ENCODE measurements at regions not wholly inside any gene's neighbourhood (a gene's known extent, or its start where the extent isn't known, plus 50 kb on each side); places are given as distances from the start of the nearest gene placed in this dataset.

GRCh38 chr11:115643549-115644270 is 139.5 kb upstream of the CADM1 start:
- Histone ChIP-seq H4K8ac (ENCODE audit: low read depth, low read length) (no peak overlapping the region), H3K4me1 (ENCODE audit: control insufficient read depth in 2 of 2, insufficient read depth in 1 of 2, low read depth in 1 of 2, low read length in 2 of 2) (peaks cover 0 to 15% of the 10 kb centered on the region in 2 donors), H3K18ac (ENCODE audit: low read length) (peak overlapping the region; percentile 49), H2BK120ac (ENCODE audit: low read depth, low read length) (no peak overlapping the region), H3K4ac (ENCODE audit: low read length) (no peak overlapping the region), H3K79me1 (ENCODE audit: low read depth, low read length) (no peaks in the 10 kb centered on the region), H2BK5ac (ENCODE audit: low read length) (no peak overlapping the region), H3K9me3 (replicated peaks in 1 of 2; ENCODE audit: control insufficient read depth in 2 of 2, insufficient read depth in 1 of 2, low read depth in 1 of 2, low read length in 2 of 2) (no peaks in the 10 kb centered on the region), H2AFZ (ENCODE audit: low read length) (no peak overlapping the region), H3K36me3 (replicated peaks in 1 of 2; ENCODE audit: control insufficient read depth in 2 of 2, insufficient read depth in 2 of 2, low read length in 2 of 2) (no peaks in the 10 kb centered on the region), H3K14ac (ENCODE audit: low read length) (no peak overlapping the region), H3K23ac (ENCODE audit: low read depth, low read length, poor library complexity) (no peak overlapping the region), H2BK15ac (ENCODE audit: low read length) (peak overlapping the region; percentile 28), H3K9ac (ENCODE audit: low read depth, low read length, poor library complexity) (no peak overlapping the region), H4K91ac (ENCODE audit: low read depth, low read length, poor library complexity) (no peak overlapping the region), H3K4me3 (ENCODE audit: low read length in 2 of 2) (no peak overlapping the region), H3K27ac (replicated peaks; ENCODE audit: low read length) (no peak overlapping the region), H3K27me3 (ENCODE audit: control insufficient read depth in 3 of 3, insufficient read depth in 3 of 3, low read depth in 1 of 3, low read length in 3 of 3) (peaks cover 0 to 21% (median 0%) of the 10 kb centered on the region in 3 experiments), H3K4me2 (ENCODE audit: insufficient read depth, low read length, poor library complexity, severe bottlenecking) (no peak overlapping the region), H2BK12ac (ENCODE audit: low read length) (no peak overlapping the region), H2AK5ac (ENCODE audit: low read depth, low read length) (no peak overlapping the region)
- WGBS, 2 donors (ENCODE audit: extremely low coverage in 2 of 2, insufficient read length in 2 of 2, insufficient replicate concordance in 1 of 2), result no CpG with 5 or more reads among the region's 12 CpGs
- DNase-seq (ENCODE audit: low spot score), result no peak

- DNase-seq (ENCODE audit: low spot score), result no peak
- whole genome bisulfite sequencing, 2 donors (ENCODE audit: extremely low coverage in 2 of 2, insufficient read length in 2 of 2, insufficient replicate concordance in 1 of 2), result no CpG with 5 or more reads among the region's 4 CpGs
- no peaks in the 10 kb centered on the region for H3K9me3 ChIP-seq (replicated peaks in 1 of 2; ENCODE audit: control insufficient read depth in 2 of 2, insufficient read depth in 1 of 2, low read depth in 1 of 2, low read length in 2 of 2)
- H3K4ac ChIP-seq (ENCODE audit: low read length), result no peak overlapping the region
- peak overlapping the region; percentile 24 for H3K18ac ChIP-seq (ENCODE audit: low read length)
- no peak overlapping the region for H3K4me3 ChIP-seq (ENCODE audit: low read length in 2 of 2)
- no peak overlapping the region for H4K8ac ChIP-seq (ENCODE audit: low read depth, low read length)
- no peak overlapping the region for H4K91ac ChIP-seq (ENCODE audit: low read depth, low read length, poor library complexity)
- no peaks in the 10 kb centered on the region for H3K79me1 ChIP-seq (ENCODE audit: low read depth, low read length)
- peaks cover 0 to 15% of the 10 kb centered on the region in 2 donors for H3K4me1 ChIP-seq (ENCODE audit: control insufficient read depth in 2 of 2, insufficient read depth in 1 of 2, low read depth in 1 of 2, low read length in 2 of 2)
- H2AFZ ChIP-seq (ENCODE audit: low read length), result no peak overlapping the region
- H3K14ac ChIP-seq (ENCODE audit: low read length), result no peak overlapping the region
- no peak overlapping the region for H2BK12ac ChIP-seq (ENCODE audit: low read length)
- H2BK5ac ChIP-seq (ENCODE audit: low read length), result peak overlapping the region; percentile 25
- peak overlapping the region; percentile 65 for H2BK15ac ChIP-seq (ENCODE audit: low read length)
- peak overlapping the region; percentile 11 for H3K23ac ChIP-seq (ENCODE audit: low read depth, low read length, poor library complexity)
- no peaks in the 10 kb centered on the region for H3K36me3 ChIP-seq (replicated peaks in 1 of 2; ENCODE audit: control insufficient read depth in 2 of 2, insufficient read depth in 2 of 2, low read length in 2 of 2)
- no peak overlapping the region for H3K27ac ChIP-seq (replicated peaks; ENCODE audit: low read length)
- no peak overlapping the region for H2AK5ac ChIP-seq (ENCODE audit: low read depth, low read length)
- no peak overlapping the region for H3K4me2 ChIP-seq (ENCODE audit: insufficient read depth, low read length, poor library complexity, severe bottlenecking)
- H3K27me3 ChIP-seq (ENCODE audit: control insufficient read depth in 3 of 3, insufficient read depth in 3 of 3, low read depth in 1 of 3, low read length in 3 of 3), result peaks cover 0 to 21% (median 0%) of the 10 kb centered on the region in 3 experiments
- H3K9ac ChIP-seq (ENCODE audit: low read depth, low read length, poor library complexity), result no peak overlapping the region
- no peak overlapping the region for H2BK120ac ChIP-seq (ENCODE audit: low read depth, low read length)
Measured at GRCh38 chr11:115642660-115643059, 138.4 kb upstream of the CADM1 start.

DNA sequence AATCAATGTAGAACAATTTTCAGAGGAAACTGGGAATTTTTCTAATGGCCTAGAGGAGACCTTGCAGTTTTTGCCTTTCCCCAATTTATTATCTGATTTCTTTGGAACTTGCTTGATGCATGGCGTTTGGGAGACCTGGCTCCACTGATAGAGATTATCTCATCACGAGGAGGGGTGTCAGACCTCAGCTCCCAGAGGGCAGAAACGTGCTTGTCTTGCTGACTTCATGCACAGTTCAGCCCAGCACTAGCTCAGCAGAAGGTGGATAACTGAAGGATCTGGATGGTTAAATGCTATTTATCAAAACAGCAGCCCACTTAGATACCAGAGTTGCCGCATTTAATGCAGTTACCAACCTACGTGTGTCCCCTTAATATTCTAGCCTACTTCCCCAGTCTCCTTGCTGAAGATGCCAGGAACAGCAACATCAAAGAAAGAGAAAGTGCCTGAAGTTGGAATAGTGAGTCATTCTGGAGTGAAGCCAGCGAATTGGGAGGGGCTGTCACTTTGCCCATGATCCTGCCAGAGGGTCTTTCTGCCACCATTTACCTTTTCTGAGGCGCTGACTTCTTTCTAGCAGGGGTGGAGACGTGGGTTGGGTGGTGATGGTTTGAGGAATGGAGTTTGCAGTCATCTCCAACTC is 133.5 kb upstream of the CADM1 start:
- no peak overlapping the region for H2BK12ac ChIP-seq (ENCODE audit: low read length)
- H3K23ac ChIP-seq (ENCODE audit: low read depth, low read length, poor library complexity), result no peak overlapping the region
- peak overlapping the region; percentile 60 for H3K18ac ChIP-seq (ENCODE audit: low read length)
- no peak overlapping the region for H2BK15ac ChIP-seq (ENCODE audit: low read length)
- no peak overlapping the region for H2BK120ac ChIP-seq (ENCODE audit: low read depth, low read length)
- no CpG with 5 or more reads among the region's 8 CpGs for whole genome bisulfite sequencing, 2 donors (ENCODE audit: extremely low coverage in 2 of 2, insufficient read length in 2 of 2, insufficient replicate concordance in 1 of 2)
- H2AFZ ChIP-seq (ENCODE audit: low read length), result no peak overlapping the region
- no peak overlapping the region for H3K4ac ChIP-seq (ENCODE audit: low read length)
- H3K14ac ChIP-seq (ENCODE audit: low read length), result no peak overlapping the region
- DNase-seq (ENCODE audit: low spot score), result no peak
- H3K4me1 ChIP-seq (ENCODE audit: control insufficient read depth in 2 of 2, insufficient read depth in 1 of 2, low read depth in 1 of 2, low read length in 2 of 2), result peaks cover 0 to 9% of the 10 kb centered on the region in 2 donors
- no peak overlapping the region for H2AK5ac ChIP-seq (ENCODE audit: low read depth, low read length)
- H3K36me3 ChIP-seq (replicated peaks in 1 of 2; ENCODE audit: control insufficient read depth in 2 of 2, insufficient read depth in 2 of 2, low read length in 2 of 2), result no peaks in the 10 kb centered on the region
- H3K79me1 ChIP-seq (ENCODE audit: low read depth, low read length), result no peaks in the 10 kb centered on the region
- no peak overlapping the region for H4K91ac ChIP-seq (ENCODE audit: low read depth, low read length, poor library complexity)
- no peak overlapping the region for H3K9ac ChIP-seq (ENCODE audit: low read depth, low read length, poor library complexity)
- no peak overlapping the region for H3K27ac ChIP-seq (replicated peaks; ENCODE audit: low read length)
- no peak overlapping the region for H3K4me3 ChIP-seq (ENCODE audit: low read length in 2 of 2)
- no peaks in the 10 kb centered on the region for H3K9me3 ChIP-seq (replicated peaks in 1 of 2; ENCODE audit: control insufficient read depth in 2 of 2, insufficient read depth in 1 of 2, low read depth in 1 of 2, low read length in 2 of 2)
- no peak overlapping the region for H4K8ac ChIP-seq (ENCODE audit: low read depth, low read length)
- no peak overlapping the region for H2BK5ac ChIP-seq (ENCODE audit: low read length)
- H3K4me2 ChIP-seq (ENCODE audit: insufficient read depth, low read length, poor library complexity, severe bottlenecking), result no peak overlapping the region
- H3K27me3 ChIP-seq (ENCODE audit: control insufficient read depth in 3 of 3, insufficient read depth in 3 of 3, low read depth in 1 of 3, low read length in 3 of 3), result peaks cover 0 to 2% (median 0%) of the 10 kb centered on the region in 3 experiments

DNA sequence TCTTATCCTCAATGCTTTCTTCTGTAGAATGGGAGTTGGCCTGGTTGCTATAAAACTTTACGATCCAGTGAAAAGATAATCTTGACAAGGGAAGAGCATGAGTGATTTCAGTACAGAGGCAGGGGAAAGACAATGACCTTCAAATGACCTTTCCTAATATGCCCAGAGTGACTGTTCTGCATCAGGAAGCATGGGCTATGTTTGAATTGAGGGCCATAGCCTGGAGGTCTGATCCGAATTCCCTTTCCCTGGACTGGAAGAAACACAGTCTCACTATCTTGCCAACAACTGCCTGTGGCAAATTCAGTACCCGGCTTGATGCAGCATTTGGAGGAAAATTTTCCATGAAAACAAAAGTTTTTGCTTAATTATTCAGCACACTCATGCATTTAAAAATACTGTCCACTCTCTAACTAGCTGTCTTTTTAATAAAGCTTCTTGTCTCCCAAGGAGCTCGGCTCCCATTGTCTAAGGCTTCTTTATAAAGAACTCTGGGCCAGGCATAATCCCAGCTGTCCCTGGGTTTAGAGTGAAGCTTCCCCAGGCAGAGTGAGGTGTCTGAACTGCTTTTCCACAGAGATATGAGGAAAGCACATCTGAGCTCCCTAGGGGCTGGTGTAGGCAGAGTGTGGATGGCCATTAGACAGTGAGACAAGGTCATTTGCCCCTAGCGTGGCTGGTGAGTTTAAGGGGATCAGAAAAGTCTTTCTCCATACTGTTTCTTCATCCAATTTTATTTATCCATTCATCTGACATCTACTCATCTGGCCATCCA is 132.7 kb upstream of the CADM1 start:
- H3K4me2 ChIP-seq (ENCODE audit: insufficient read depth, low read length, poor library complexity, severe bottlenecking), result no peak overlapping the region
- H3K27ac ChIP-seq (replicated peaks; ENCODE audit: low read length), result no peak overlapping the region
- no peaks in the 10 kb centered on the region for H3K79me1 ChIP-seq (ENCODE audit: low read depth, low read length)
- H3K18ac ChIP-seq (ENCODE audit: low read length), result no peak overlapping the region
- no peak for DNase-seq (ENCODE audit: low spot score)
- no peaks in the 10 kb centered on the region for H3K9me3 ChIP-seq (replicated peaks in 1 of 2; ENCODE audit: control insufficient read depth in 2 of 2, insufficient read depth in 1 of 2, low read depth in 1 of 2, low read length in 2 of 2)
- peaks cover 0 to 7% of the 10 kb centered on the region in 2 donors for H3K4me1 ChIP-seq (ENCODE audit: control insufficient read depth in 2 of 2, insufficient read depth in 1 of 2, low read depth in 1 of 2, low read length in 2 of 2)
- WGBS, 2 donors (ENCODE audit: extremely low coverage in 2 of 2, insufficient read length in 2 of 2, insufficient replicate concordance in 1 of 2), result no CpG with 5 or more reads among the region's 5 CpGs
- no peak overlapping the region for H3K23ac ChIP-seq (ENCODE audit: low read depth, low read length, poor library complexity)
- H3K36me3 ChIP-seq (replicated peaks in 1 of 2; ENCODE audit: control insufficient read depth in 2 of 2, insufficient read depth in 2 of 2, low read length in 2 of 2), result no peaks in the 10 kb centered on the region
- H3K14ac ChIP-seq (ENCODE audit: low read length), result no peak overlapping the region
- H2AFZ ChIP-seq (ENCODE audit: low read length), result no peak overlapping the region
- H2AK5ac ChIP-seq (ENCODE audit: low read depth, low read length), result no peak overlapping the region
- H3K4ac ChIP-seq (ENCODE audit: low read length), result no peak overlapping the region
- no peak overlapping the region for H2BK15ac ChIP-seq (ENCODE audit: low read length)
- H2BK5ac ChIP-seq (ENCODE audit: low read length), result no peak overlapping the region
- H3K9ac ChIP-seq (ENCODE audit: low read depth, low read length, poor library complexity), result no peak overlapping the region
- H2BK120ac ChIP-seq (ENCODE audit: low read depth, low read length), result no peak overlapping the region
- H4K8ac ChIP-seq (ENCODE audit: low read depth, low read length), result no peak overlapping the region
- H3K27me3 ChIP-seq (ENCODE audit: control insufficient read depth in 3 of 3, insufficient read depth in 3 of 3, low read depth in 1 of 3, low read length in 3 of 3), result no peaks in the 10 kb centered on the region
- no peak overlapping the region for H2BK12ac ChIP-seq (ENCODE audit: low read length)
- H4K91ac ChIP-seq (ENCODE audit: low read depth, low read length, poor library complexity), result no peak overlapping the region
- H3K4me3 ChIP-seq (ENCODE audit: low read length in 2 of 2), result no peak overlapping the region

Data from neuronal stem cell (in vitro differentiated cells).